ENCODE measurements at regions not wholly inside any gene's neighbourhood (a gene's known extent, or its start where the extent isn't known, plus 50 kb on each side); places are given as distances from the start of the nearest gene placed in this dataset.

GRCh38 chr9:38213631-38214299 lies 144.7 kb upstream of the SHB start:
- TF ChIP-seq CTCF (IDR thresholded peaks at IDR 0.05; ENCODE audit: insufficient read depth, low read length, poor library complexity, severe bottlenecking), result no peak
- no peak for TF ChIP-seq EZH2phosphoT487 (conservative IDR thresholded peaks at IDR 0.05; ENCODE audit: low read length)

Data from SU-DHL-6 (cell line).